Adipocyte (in vitro differentiated cells): ENCODE measurements at regions not wholly inside any gene's neighbourhood (a gene's known extent, or its start where the extent isn't known, plus 50 kb on each side); places are given as distances from the start of the nearest gene placed in this dataset.

ENCODE experiments used
- DNase-seq: peaks from one replicate; pipeline ENCODE4 v3.0.0-alpha.2; 2015; ENCODE audit warnings: low read depth
- H3K27me3 ChIP-seq: replicated peaks from 2 replicates; pipeline ENCODE4 v1.7.0; 2013; ENCODE audit warnings: mild to moderate bottlenecking, low read length, moderate library complexity; ENCODE audit not compliant: control insufficient read depth, insufficient read depth
- H3K36me3 ChIP-seq: 2 replicates; pipeline ENCODE4 v1.7.0; 2013; ENCODE audit warnings: low read length, mild to moderate bottlenecking, moderate library complexity; ENCODE audit not compliant: control insufficient read depth, insufficient read depth, severe bottlenecking
- H3K4me1 ChIP-seq: 2 replicates; pipeline ENCODE4 v1.7.0; 2013; ENCODE audit warnings: mild to moderate bottlenecking, low read length, moderate library complexity; ENCODE audit not compliant: control insufficient read depth, insufficient read depth
- H3K4me3 ChIP-seq: 2 replicates; pipeline ENCODE4 v1.7.0; 2013; ENCODE audit warnings: mild to moderate bottlenecking, low read length, moderate library complexity
- H3K9ac ChIP-seq: 2 replicates; pipeline ENCODE4 v1.7.0; 2013; ENCODE audit warnings: mild to moderate bottlenecking, low read length, moderate library complexity
- H3K9me3 ChIP-seq: 2 replicates; pipeline ENCODE4 v1.7.0; 2013; ENCODE audit warnings: mild to moderate bottlenecking, low read length, moderate library complexity; ENCODE audit not compliant: control insufficient read depth

DNA sequence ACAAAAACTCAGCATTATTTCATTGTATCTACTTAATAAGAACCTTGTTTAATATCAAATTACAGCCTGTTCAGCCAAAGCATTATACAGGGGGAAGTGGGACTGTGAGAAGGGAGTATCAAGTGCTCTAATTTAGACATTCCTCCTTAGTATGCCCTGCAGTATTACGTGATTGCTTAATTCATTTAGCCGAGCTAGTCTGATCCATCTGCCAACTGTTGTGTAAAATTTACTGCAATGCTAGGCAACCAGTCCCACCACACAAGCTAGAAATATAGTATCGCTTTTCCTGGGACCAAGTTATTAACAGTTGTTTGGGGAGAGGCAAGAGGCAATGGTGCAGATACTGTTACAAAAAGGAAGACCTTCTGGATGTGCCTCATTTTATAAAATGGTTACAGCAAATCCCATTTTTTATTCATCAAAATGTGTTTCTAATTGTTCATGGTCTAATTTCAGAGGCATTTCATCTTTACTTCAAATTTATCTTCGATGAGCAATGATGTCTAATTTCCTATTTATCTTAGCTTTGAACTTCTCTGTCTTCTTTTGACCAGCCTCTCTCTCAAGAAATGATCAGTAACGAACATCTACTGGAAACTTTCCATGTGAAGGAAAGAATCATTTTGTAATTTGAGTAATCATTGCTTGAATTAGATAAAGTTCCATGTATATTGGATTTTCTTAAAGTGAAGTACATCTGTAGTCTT is 283.3 kb downstream of the DUSP10 start:
- H3K4me1 ChIP-seq = peaks cover 30% of the 10 kb centered on the region
- peak overlapping the region; percentile 38 for H3K4me3 ChIP-seq
- H3K9me3 ChIP-seq = no peaks in the 10 kb centered on the region
- peak; percentile 94 for DNase-seq
- H3K27me3 ChIP-seq = no peaks in the 10 kb centered on the region
- H3K36me3 ChIP-seq = no peaks in the 10 kb centered on the region
- peak overlapping the region; percentile 37 for H3K9ac ChIP-seq

DNA sequence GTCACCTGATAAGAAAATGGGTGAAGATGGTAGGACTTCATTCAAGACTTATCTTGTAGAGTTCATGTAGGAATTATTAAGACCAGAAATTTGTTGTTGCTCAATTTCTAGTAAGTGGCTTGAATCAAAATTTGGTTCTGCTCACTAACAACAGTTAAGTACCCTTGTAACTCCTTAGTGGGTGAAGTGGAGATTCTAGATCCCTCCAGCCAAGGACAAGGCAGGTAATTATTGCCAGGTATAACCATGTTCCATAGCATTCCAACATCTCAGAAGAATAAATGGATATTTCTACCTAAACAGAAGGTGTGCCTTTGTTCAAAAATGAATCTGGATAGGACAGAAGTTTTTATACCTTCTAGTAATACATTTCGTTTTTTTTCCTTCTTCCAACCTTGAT is 282.3 kb downstream of the DUSP10 start:
- no peak for DNase-seq
- H3K27me3 ChIP-seq = no peaks in the 10 kb centered on the region
- no peaks in the 10 kb centered on the region for H3K9me3 ChIP-seq
- no peak overlapping the region for H3K9ac ChIP-seq
- H3K4me1 ChIP-seq = peaks cover 30% of the 10 kb centered on the region
- H3K36me3 ChIP-seq = no peaks in the 10 kb centered on the region
- no peak overlapping the region for H3K4me3 ChIP-seq

DNA sequence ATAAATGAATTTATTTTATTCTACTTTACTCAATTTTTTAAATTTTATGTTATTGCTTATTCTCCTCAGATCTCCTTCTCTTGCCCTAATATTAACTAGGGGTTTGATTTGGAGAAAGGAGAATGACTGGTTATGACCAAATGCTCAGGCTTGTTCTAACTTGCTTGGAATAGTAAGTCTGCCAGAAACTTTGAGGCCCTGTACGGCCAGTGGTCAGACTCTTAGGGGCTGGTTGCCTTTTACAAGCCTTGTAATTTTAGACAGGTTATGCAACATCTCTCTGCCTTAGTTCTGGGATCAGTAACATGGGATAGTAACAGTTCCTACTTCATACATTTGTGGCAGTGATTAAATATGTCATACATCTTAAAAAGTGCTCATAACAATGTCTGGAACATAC is 279.5 kb downstream of the DUSP10 start:
- DNase-seq = peak; percentile 49
- Histone ChIP-seq H3K9ac (no peak overlapping the region), H3K4me3 (no peak overlapping the region), H3K4me1 (peaks cover 30% of the 10 kb centered on the region), H3K36me3 (no peaks in the 10 kb centered on the region), H3K9me3 (no peaks in the 10 kb centered on the region), H3K27me3 (no peaks in the 10 kb centered on the region)

GRCh38 chr1:221468546-221468945 is 273.3 kb downstream of the DUSP10 start:
- Histone ChIP-seq H3K9me3 (no peaks in the 10 kb centered on the region), H3K36me3 (no peaks in the 10 kb centered on the region), H3K4me3 (no peak overlapping the region), H3K4me1 (no peaks in the 10 kb centered on the region), H3K9ac (no peak overlapping the region), H3K27me3 (no peaks in the 10 kb centered on the region)
- no peak for DNase-seq

DNA sequence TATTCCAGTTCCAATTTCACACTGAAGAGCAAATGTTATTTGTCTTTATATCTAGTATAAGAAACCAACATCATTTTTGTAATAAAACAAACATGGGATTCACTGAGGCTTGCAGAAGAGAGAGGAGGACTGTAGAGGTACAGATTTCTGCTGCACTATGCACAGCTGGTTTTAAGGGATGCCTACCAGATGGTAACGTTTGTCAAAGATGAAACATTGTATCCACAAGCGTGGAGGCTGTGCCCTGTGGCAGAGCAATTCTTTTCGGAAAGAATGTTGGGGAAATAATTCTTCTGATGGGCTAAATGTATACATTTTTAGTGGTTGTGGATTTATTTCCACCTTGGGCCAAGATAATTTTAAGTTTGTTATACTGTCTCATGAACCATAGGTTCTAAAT is 272.4 kb downstream of the DUSP10 start:
- no peak overlapping the region for H3K9ac ChIP-seq
- no peaks in the 10 kb centered on the region for H3K27me3 ChIP-seq
- DNase-seq = no peak
- no peaks in the 10 kb centered on the region for H3K36me3 ChIP-seq
- no peaks in the 10 kb centered on the region for H3K9me3 ChIP-seq
- no peaks in the 10 kb centered on the region for H3K4me1 ChIP-seq
- no peak overlapping the region for H3K4me3 ChIP-seq

DNA sequence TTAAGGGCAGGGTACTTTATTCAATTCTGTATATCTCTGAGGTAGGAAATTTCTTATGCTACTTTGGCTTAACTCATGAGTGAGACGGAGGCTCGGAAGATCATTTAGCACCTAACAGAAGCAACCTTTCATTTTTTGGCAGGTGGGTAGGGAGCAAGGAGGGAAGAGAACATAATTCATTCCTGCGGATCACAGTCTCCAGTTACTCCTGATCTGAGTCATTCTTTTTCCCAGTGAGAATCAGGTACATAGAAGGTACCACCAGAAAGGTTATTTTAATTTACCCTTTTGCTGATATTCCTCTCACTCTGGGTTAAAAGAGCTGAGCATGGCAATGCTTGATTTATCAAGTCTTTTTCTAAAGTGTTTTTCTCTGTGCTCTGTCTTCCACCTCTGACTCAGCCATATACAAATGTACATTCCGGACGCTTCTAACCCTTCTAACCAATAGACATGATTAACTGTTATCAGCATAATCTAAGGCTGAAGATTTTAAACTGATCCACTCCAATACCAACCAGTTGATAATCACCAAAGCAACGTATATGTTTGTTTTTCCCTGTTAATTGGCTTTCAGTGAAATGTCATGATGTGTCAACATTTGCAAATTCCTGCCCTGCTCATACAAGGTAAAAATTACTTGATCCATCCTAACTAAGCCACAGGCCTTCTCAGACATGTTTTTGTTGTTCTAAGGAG is 271.7 kb downstream of the DUSP10 start:
- no peaks in the 10 kb centered on the region for H3K36me3 ChIP-seq
- H3K9ac ChIP-seq = no peak overlapping the region
- H3K4me3 ChIP-seq = no peak overlapping the region
- DNase-seq = peak; percentile 28
- H3K4me1 ChIP-seq = no peaks in the 10 kb centered on the region
- H3K9me3 ChIP-seq = no peaks in the 10 kb centered on the region
- H3K27me3 ChIP-seq = no peaks in the 10 kb centered on the region

DNA sequence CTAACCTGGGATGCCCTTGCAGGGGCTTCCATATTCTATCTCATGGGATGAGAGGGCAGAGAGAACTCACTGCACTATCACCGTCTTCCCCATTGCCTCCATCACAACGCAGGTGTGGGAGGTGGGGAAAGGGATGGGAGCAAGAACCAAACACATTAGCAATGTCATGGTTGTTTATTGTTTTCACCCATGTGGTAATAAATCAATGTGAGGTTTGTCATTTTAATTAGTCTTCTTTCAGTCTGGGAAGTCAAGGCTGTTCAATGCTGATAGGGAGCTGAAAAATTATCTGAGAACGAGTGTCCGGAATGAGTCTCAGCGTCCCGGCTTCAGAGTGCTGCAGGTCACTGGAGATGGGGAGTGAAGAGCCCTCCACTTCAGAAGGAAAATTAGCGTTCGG is 268.5 kb downstream of the DUSP10 start:
- no peak for DNase-seq
- peaks cover 3% of the 10 kb centered on the region for H3K4me1 ChIP-seq
- no peaks in the 10 kb centered on the region for H3K36me3 ChIP-seq
- no peaks in the 10 kb centered on the region for H3K27me3 ChIP-seq
- H3K4me3 ChIP-seq = no peak overlapping the region
- no peaks in the 10 kb centered on the region for H3K9me3 ChIP-seq
- no peak overlapping the region for H3K9ac ChIP-seq

DNA sequence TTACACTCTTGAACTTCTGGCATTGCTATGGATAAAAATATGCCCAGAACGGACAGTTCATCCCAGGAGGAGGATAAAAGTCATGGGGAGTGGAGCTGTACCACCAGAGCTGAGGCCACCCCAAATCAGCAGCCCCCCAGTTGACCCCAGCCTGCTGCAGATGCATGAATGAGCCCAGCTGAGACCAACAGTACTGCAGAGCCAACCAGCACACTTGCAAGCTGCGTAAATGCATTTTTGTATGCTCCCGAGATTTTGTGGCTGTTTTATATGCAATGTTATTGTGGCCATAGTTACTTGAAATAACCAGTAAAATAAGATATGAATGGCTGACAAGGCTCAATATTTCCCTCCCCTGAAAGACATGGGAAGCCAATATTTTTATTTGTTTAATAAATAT is 264.6 kb downstream of the DUSP10 start:
- Histone ChIP-seq H3K4me3 (no peak overlapping the region), H3K36me3 (no peaks in the 10 kb centered on the region), H3K4me1 (peaks cover 8% of the 10 kb centered on the region), H3K27me3 (no peaks in the 10 kb centered on the region), H3K9me3 (no peaks in the 10 kb centered on the region), H3K9ac (no peak overlapping the region)
- DNase-seq = no peak

GRCh38 chr1:221478050-221478949 is 263.6 kb downstream of the DUSP10 start:
- peaks cover 8% of the 10 kb centered on the region for H3K4me1 ChIP-seq

GRCh38 chr1:221487781-221488524 is 253.9 kb downstream of the DUSP10 start:
- Histone ChIP-seq H3K9ac (no peak overlapping the region), H3K27me3 (peaks cover 3% of the 10 kb centered on the region), H3K4me3 (no peak overlapping the region), H3K9me3 (no peaks in the 10 kb centered on the region), H3K4me1 (no peaks in the 10 kb centered on the region), H3K36me3 (no peaks in the 10 kb centered on the region)
- peak; percentile 88 for DNase-seq

More at GRCh38 chr1:221478050-221478949, 263.6 kb downstream of the DUSP10 start:
- Histone ChIP-seq H3K9ac (peak overlapping the region; percentile 24), H3K36me3 (no peaks in the 10 kb centered on the region), H3K27me3 (no peaks in the 10 kb centered on the region), H3K9me3 (no peaks in the 10 kb centered on the region), H3K4me3 (no peak overlapping the region)
- DNase-seq = peak; percentile 93
